NOMO-1 (cell line): ENCODE measurements at regions not wholly inside any gene's neighbourhood (a gene's known extent, or its start where the extent isn't known, plus 50 kb on each side); places are given as distances from the start of the nearest gene placed in this dataset.
A peak's percentile ranks its signal among the peaks of the same experiment; 100 is the strongest.
"Not testable (repeated sequence)": the region's sequence is repeated elsewhere in the genome, so short reads cannot be mapped to it uniquely, and the experiment has no call there.

ENCODE experiments used
- DNase-seq, 2 experiments: peaks; one replicate each; lab custom pipeline; 2025; ENCODE audit not compliant: unreplicated experiment in 2 of 2; lab: John Stamatoyannopoulos, UW

GRCh38 chr18:5721924-5722323, 173.4 kb downstream of the TMEM200C start:
- DNase-seq, result no peak

- peak; percentile 2 to 42 for DNase-seq
These were observed 175.2 kb downstream of the TMEM200C start for GRCh38 chr18:5720132-5720531.

GRCh38 chr18:5717256-5717655, 173.5 kb upstream of the EPB41L3 start:
- no peak for DNase-seq

- no peak for DNase-seq
These were observed 166.9 kb upstream of the EPB41L3 start for GRCh38 chr18:5710676-5711075.

- DNase-seq, result no peak
These were observed 166.4 kb upstream of the EPB41L3 start for GRCh38 chr18:5710235-5710634.

GRCh38 chr18:5709476-5710095, 165.8 kb upstream of the EPB41L3 start:
- DNase-seq, result peak; percentile 26 to 54

- no peak for DNase-seq
These were observed 163.8 kb upstream of the EPB41L3 start for GRCh38 chr18:5707586-5707985.

- DNase-seq, result no peak
These were observed 161.6 kb upstream of the EPB41L3 start for GRCh38 chr18:5705393-5705792.

- no peak for DNase-seq
These were observed 161.1 kb upstream of the EPB41L3 start for GRCh38 chr18:5704847-5705246.

- DNase-seq, result not testable (repeated sequence)
These were observed 158.2 kb upstream of the EPB41L3 start for GRCh38 chr18:5702016-5702415.

GRCh38 chr18:5693699-5694294, 150.0 kb upstream of the EPB41L3 start:
- DNase-seq, result no peak

GRCh38 chr18:5678779-5679406, 135.1 kb upstream of the EPB41L3 start:
- DNase-seq, result no peak

GRCh38 chr18:5678278-5678677, 134.5 kb upstream of the EPB41L3 start:
- DNase-seq, result no peak

GRCh38 chr18:5673616-5674015, 129.8 kb upstream of the EPB41L3 start:
- no peak for DNase-seq

GRCh38 chr18:5669585-5669984, 125.8 kb upstream of the EPB41L3 start:
- no peak for DNase-seq

- DNase-seq, result no peak
These were observed 124.4 kb upstream of the EPB41L3 start for GRCh38 chr18:5668087-5668715.

GRCh38 chr18:5667356-5667755, 123.6 kb upstream of the EPB41L3 start:
- DNase-seq, result no peak

GRCh38 chr18:5662586-5663090, 118.8 kb upstream of the EPB41L3 start:
- no peak for DNase-seq

- no peak for DNase-seq
These were observed 117.4 kb upstream of the EPB41L3 start for GRCh38 chr18:5661179-5661578.

- DNase-seq, result no peak
These were observed 110.0 kb upstream of the EPB41L3 start for GRCh38 chr18:5653802-5654201.

GRCh38 chr18:5651736-5652135, 107.9 kb upstream of the EPB41L3 start:
- no peak for DNase-seq

- DNase-seq, result no peak
These were observed 105.6 kb upstream of the EPB41L3 start for GRCh38 chr18:5649439-5649838.
